ENCODE measurements at regions not wholly inside any gene's neighbourhood (a gene's known extent, or its start where the extent isn't known, plus 50 kb on each side); places are given as distances from the start of the nearest gene placed in this dataset.

GRCh38 chr6:148225871-148226270, 116.8 kb upstream of the SASH1 start:
- no peaks in the 10 kb centered on the region for H4K20me1 ChIP-seq (ENCODE audit: insufficient read depth, low read length)

GRCh38 chr6:148226284-148226683, 116.4 kb upstream of the SASH1 start:
- no peak for TF ChIP-seq CTCF (IDR thresholded peaks at IDR 0.05; ENCODE audit: extremely low read depth, low read depth, low read length)
- Histone ChIP-seq H3K27me3 (ENCODE audit: insufficient read depth, low read length) (no peaks in the 10 kb centered on the region), H3K4me1 (ENCODE audit: insufficient read depth, low read length) (peaks cover 32% of the 10 kb centered on the region), H2AFZ (ENCODE audit: low read length) (no peak overlapping the region), H3K4me2 (ENCODE audit: insufficient read depth, low read length) (no peak overlapping the region), H3K79me2 (ENCODE audit: insufficient read depth, low read length) (no peaks in the 10 kb centered on the region), H3K4me3 (ENCODE audit: insufficient read depth, low read length) (no peak overlapping the region), H4K20me1 (ENCODE audit: insufficient read depth, low read length) (no peaks in the 10 kb centered on the region), H3K27ac (ENCODE audit: low read depth, low read length) (no peak overlapping the region), H3K9me3 (ENCODE audit: low read depth, low read length) (no peaks in the 10 kb centered on the region), H3K36me3 (ENCODE audit: insufficient read depth, low read length) (no peaks in the 10 kb centered on the region)
- peak; percentile 6 for DNase-seq (ENCODE audit: insufficient read length, low spot score, missing footprints)

More at GRCh38 chr6:148225871-148226270, 116.8 kb upstream of the SASH1 start:
- peaks cover 28% of the 10 kb centered on the region for H3K4me1 ChIP-seq (ENCODE audit: insufficient read depth, low read length)
- no peak for DNase-seq (ENCODE audit: insufficient read length, low spot score, missing footprints)
- H3K4me3 ChIP-seq (ENCODE audit: insufficient read depth, low read length) = no peak overlapping the region
- no peak for TF ChIP-seq CTCF (IDR thresholded peaks at IDR 0.05; ENCODE audit: extremely low read depth, low read depth, low read length)
- no peak overlapping the region for H3K27ac ChIP-seq (ENCODE audit: low read depth, low read length)
- H2AFZ ChIP-seq (ENCODE audit: low read length) = no peak overlapping the region
- H3K36me3 ChIP-seq (ENCODE audit: insufficient read depth, low read length) = no peaks in the 10 kb centered on the region
- no peaks in the 10 kb centered on the region for H3K79me2 ChIP-seq (ENCODE audit: insufficient read depth, low read length)
- no peaks in the 10 kb centered on the region for H3K27me3 ChIP-seq (ENCODE audit: insufficient read depth, low read length)
- no peak overlapping the region for H3K4me2 ChIP-seq (ENCODE audit: insufficient read depth, low read length)
- H3K9me3 ChIP-seq (ENCODE audit: low read depth, low read length) = no peaks in the 10 kb centered on the region

GRCh38 chr6:148231572-148231971, 111.1 kb upstream of the SASH1 start:
- H4K20me1 ChIP-seq (ENCODE audit: insufficient read depth, low read length) = no peaks in the 10 kb centered on the region
- H3K36me3 ChIP-seq (ENCODE audit: insufficient read depth, low read length) = no peaks in the 10 kb centered on the region
- peak overlapping the region; percentile 84 for H3K27ac ChIP-seq (ENCODE audit: low read depth, low read length)
- no peak overlapping the region for H3K4me3 ChIP-seq (ENCODE audit: insufficient read depth, low read length)
- peak overlapping the region; percentile 24 for H3K4me2 ChIP-seq (ENCODE audit: insufficient read depth, low read length)
- H3K4me1 ChIP-seq (ENCODE audit: insufficient read depth, low read length) = peaks cover 18% of the 10 kb centered on the region
- peak; percentile 77 for DNase-seq (ENCODE audit: insufficient read length, low spot score, missing footprints)
- no peaks in the 10 kb centered on the region for H3K27me3 ChIP-seq (ENCODE audit: insufficient read depth, low read length)
- no peaks in the 10 kb centered on the region for H3K9me3 ChIP-seq (ENCODE audit: low read depth, low read length)
- no peak overlapping the region for H2AFZ ChIP-seq (ENCODE audit: low read length)
- H3K79me2 ChIP-seq (ENCODE audit: insufficient read depth, low read length) = no peaks in the 10 kb centered on the region
- no peak for TF ChIP-seq CTCF (IDR thresholded peaks at IDR 0.05; ENCODE audit: extremely low read depth, low read depth, low read length)

GRCh38 chr6:148235446-148235845, 107.2 kb upstream of the SASH1 start:
- no peaks in the 10 kb centered on the region for H3K36me3 ChIP-seq (ENCODE audit: insufficient read depth, low read length)
- no peak for TF ChIP-seq CTCF (IDR thresholded peaks at IDR 0.05; ENCODE audit: extremely low read depth, low read depth, low read length)
- peak; percentile 41 for DNase-seq (ENCODE audit: insufficient read length, low spot score, missing footprints)

More at GRCh38 chr6:148235446-148235845, 107.2 kb upstream of the SASH1 start:
- H3K27me3 ChIP-seq (ENCODE audit: insufficient read depth, low read length) = no peaks in the 10 kb centered on the region
- H3K4me1 ChIP-seq (ENCODE audit: insufficient read depth, low read length) = peaks cover 27% of the 10 kb centered on the region
- H3K79me2 ChIP-seq (ENCODE audit: insufficient read depth, low read length) = no peaks in the 10 kb centered on the region
- H2AFZ ChIP-seq (ENCODE audit: low read length) = no peak overlapping the region
- no peak overlapping the region for H3K27ac ChIP-seq (ENCODE audit: low read depth, low read length)
- no peak overlapping the region for H3K4me3 ChIP-seq (ENCODE audit: insufficient read depth, low read length)
- no peak overlapping the region for H3K4me2 ChIP-seq (ENCODE audit: insufficient read depth, low read length)
- H4K20me1 ChIP-seq (ENCODE audit: insufficient read depth, low read length) = no peaks in the 10 kb centered on the region
- H3K9me3 ChIP-seq (ENCODE audit: low read depth, low read length) = no peaks in the 10 kb centered on the region

All from osteoblast (primary cell).